Esophagus muscularis mucosa (tissue), 4 donors: ENCODE measurements at regions not wholly inside any gene's neighbourhood (a gene's known extent, or its start where the extent isn't known, plus 50 kb on each side); places are given as distances from the start of the nearest gene placed in this dataset.

Experiments
- DNase-seq: peaks from one replicate; pipeline ENCODE4 v3.0.0-alpha.2; 2017; ENCODE audit errors: extremely low spot score
- H3K27ac ChIP-seq, 4 donors: fragments of 200-600 bp; sonication (generic); replicated peaks in 1 of 4; 1 replicate in 3 of 4; 2 replicates in 1 of 4; pipeline ENCODE4 v1.5.1; 2016 to 2019; ENCODE audit warnings: mild to moderate bottlenecking in 1 of 4
- H3K27me3 ChIP-seq, 4 donors: fragments of 200-600 bp; sonication (generic); one replicate each; pipeline versions ENCODE4 v1.5.1 to v1.6.0; 2016 to 2019
- H3K36me3 ChIP-seq, 4 donors: fragments of 200-600 bp; sonication (generic); one replicate each; pipeline ENCODE4 v1.5.1; 2016 to 2019
- H3K4me1 ChIP-seq, 4 donors: fragments of 200-600 bp; sonication (generic); one replicate each; pipeline ENCODE4 v1.5.1; 2016 to 2019
- H3K4me3 ChIP-seq, 4 donors: fragments of 200-600 bp; sonication (generic); 1 replicate in 2 of 4; 2 replicates in 2 of 4; pipeline ENCODE4 v1.5.1; 2016 to 2019; ENCODE audit warnings: mild to moderate bottlenecking in 4 of 4, moderate library complexity in 1 of 4
- H3K9me3 ChIP-seq, 4 donors: fragments of 200-600 bp; sonication (generic); 1 replicate in 3 of 4; 2 replicates in 1 of 4; pipeline ENCODE4 v1.5.1; 2016 to 2019
- CTCF ChIP-seq, 3 experiments: fragments of 200-600 bp in 2 of 3; fragments of 450-650 bp in 1 of 3; sonication (generic) in 2 of 3; IDR thresholded peaks; one replicate each; pipeline ENCODE4 v1.5.1; 2017 to 2019; ENCODE audit warnings: antibody characterized with exemption in 3 of 3, mild to moderate bottlenecking in 2 of 3, moderate library complexity in 1 of 3
- EP300 ChIP-seq: sonication (generic); formaldehyde crosslinking; IDR thresholded peaks from one replicate; pipeline ENCODE4 v1.6.1; 2017; ENCODE audit warnings: antibody characterized with exemption
- POLR2A ChIP-seq: fragments of 450-650 bp; IDR thresholded peaks from one replicate; pipeline ENCODE4 v1.6.1; 2017; ENCODE audit warnings: antibody characterized with exemption, moderate library complexity, mild to moderate bottlenecking, low read depth
- POLR2AphosphoS5 ChIP-seq, 2 donors: sonication (generic); formaldehyde crosslinking; IDR thresholded peaks; one replicate each; pipeline ENCODE4 v1.6.1; 2017; ENCODE audit warnings: antibody characterized with exemption in 2 of 2
- WGBS: methylation state at CpG from one replicate; pipeline ENCODE4 v1.1.5; 2018; 5-methylcytosine and 5-hydroxymethylcytosine counted together
- intact Hi-C: fragments of 100-400 bp; cut with DNase I; formaldehyde crosslinking; loops from one replicate; pipeline ENCODE4 v1.15.1; 2023

- Histone ChIP-seq H3K27me3 (no peaks in the 10 kb centered on the region), H3K9me3 (peaks cover 0 to 12% (median 6%) of the 10 kb centered on the region in 4 donors), H3K27ac (no peak overlapping the region), H3K4me3 (no peak overlapping the region), H3K4me1 (no peaks in the 10 kb centered on the region), H3K36me3 (no peaks in the 10 kb centered on the region)
- intact Hi-C loops: no loop called here
- DNase-seq: no peak
- no CpG with 5 or more reads among the region's 4 CpGs for WGBS
- no peak for TF ChIP-seq CTCF (IDR thresholded peaks at IDR 0.05)
- TF ChIP-seq EP300: no peak
- TF ChIP-seq POLR2A: no peak
- TF ChIP-seq POLR2AphosphoS5 (IDR thresholded peaks at IDR 0.05): no peak
Measured at GRCh38 chr3:116927918-116928317, 218.3 kb downstream of the TUSC7 start.

GRCh38 chr3:116929505-116930222, 220.1 kb downstream of the TUSC7 start:
- no peak for DNase-seq
- no peak overlapping the region for H3K4me3 ChIP-seq
- no peaks in the 10 kb centered on the region for H3K36me3 ChIP-seq
- H3K27ac ChIP-seq: no peak overlapping the region
- TF ChIP-seq CTCF (IDR thresholded peaks at IDR 0.05): no peak
- no peak for TF ChIP-seq POLR2AphosphoS5 (IDR thresholded peaks at IDR 0.05)
- no peak for TF ChIP-seq EP300
- no peak for TF ChIP-seq POLR2A
- intact Hi-C loops: no loop called here
- no peaks in the 10 kb centered on the region for H3K27me3 ChIP-seq
- H3K4me1 ChIP-seq: no peaks in the 10 kb centered on the region
- peaks cover 0 to 6% (median 0%) of the 10 kb centered on the region in 4 donors for H3K9me3 ChIP-seq
- 80% methylated on average over 3 of the region's 3 CpGs for WGBS

GRCh38 chr3:116930786-116931185, 221.2 kb downstream of the TUSC7 start:
- peaks cover 0 to under 1% (median 0%) of the 10 kb centered on the region in 4 donors for H3K9me3 ChIP-seq
- WGBS: 69% methylated on average over 5 of the region's 5 CpGs

GRCh38 chr3:116939091-116939490, 229.5 kb downstream of the TUSC7 start:
- Histone ChIP-seq H3K36me3 (no peaks in the 10 kb centered on the region), H3K9me3 (peaks cover 0 to 11% (median 7%) of the 10 kb centered on the region in 4 donors), H3K27me3 (no peaks in the 10 kb centered on the region), H3K4me1 (no peaks in the 10 kb centered on the region), H3K27ac (no peak overlapping the region), H3K4me3 (no peak overlapping the region)
- no peak for DNase-seq
- no peak for TF ChIP-seq EP300
- TF ChIP-seq POLR2A: no peak
- TF ChIP-seq POLR2AphosphoS5 (IDR thresholded peaks at IDR 0.05): no peak
- TF ChIP-seq CTCF (IDR thresholded peaks at IDR 0.05): no peak
- 100% methylated on average over 1 of the region's 3 CpGs for WGBS
- intact Hi-C loops: no loop called here

More at GRCh38 chr3:116930786-116931185, 221.2 kb downstream of the TUSC7 start:
- intact Hi-C loops: no loop called here
- no peaks in the 10 kb centered on the region for H3K4me1 ChIP-seq
- H3K27me3 ChIP-seq: no peaks in the 10 kb centered on the region
- no peak for TF ChIP-seq POLR2A
- no peak for TF ChIP-seq POLR2AphosphoS5 (IDR thresholded peaks at IDR 0.05)
- TF ChIP-seq CTCF (IDR thresholded peaks at IDR 0.05): no peak
- TF ChIP-seq EP300: no peak
- no peak overlapping the region for H3K27ac ChIP-seq
- no peak overlapping the region for H3K4me3 ChIP-seq
- H3K36me3 ChIP-seq: no peaks in the 10 kb centered on the region
- DNase-seq: no peak

- H3K27ac ChIP-seq: no peak overlapping the region
- no peak overlapping the region for H3K4me3 ChIP-seq
- intact Hi-C loops: no loop called here
- TF ChIP-seq POLR2A (no peak), POLR2AphosphoS5 (IDR thresholded peaks at IDR 0.05) (no peak), EP300 (no peak), CTCF (IDR thresholded peaks at IDR 0.05) (no peak)
- H3K36me3 ChIP-seq: no peaks in the 10 kb centered on the region
- no peak for DNase-seq
- no peaks in the 10 kb centered on the region for H3K4me1 ChIP-seq
- no peaks in the 10 kb centered on the region for H3K27me3 ChIP-seq
- H3K9me3 ChIP-seq: peaks cover 0 to 11% (median 7%) of the 10 kb centered on the region in 4 donors
Measured at GRCh38 chr3:116939550-116939949, 230.0 kb downstream of the TUSC7 start.
